Epithelial cell of esophagus (primary cell): ENCODE measurements at regions not wholly inside any gene's neighbourhood (a gene's known extent, or its start where the extent isn't known, plus 50 kb on each side); places are given as distances from the start of the nearest gene placed in this dataset.

Source experiments
- DNase-seq: peaks from one replicate; pipeline ENCODE4 v3.0.0; 2010; ENCODE audit warnings: low read depth
- H3K4me3 ChIP-seq: 2 replicates; pipeline ENCODE4 v1.5.1; 2011; ENCODE audit warnings: mild to moderate bottlenecking, low read length, control low read depth
- TF ChIP-seq, protein P1 (sequence below): IDR thresholded peaks from 2 replicates; pipeline ENCODE4 v1.5.1; 2011; ENCODE audit warnings: low read depth, mild to moderate bottlenecking, low read length, control low read depth, inconsistent platforms; ENCODE audit not compliant: insufficient read depth; ENCODE audit errors: missing control alignments

DNA sequence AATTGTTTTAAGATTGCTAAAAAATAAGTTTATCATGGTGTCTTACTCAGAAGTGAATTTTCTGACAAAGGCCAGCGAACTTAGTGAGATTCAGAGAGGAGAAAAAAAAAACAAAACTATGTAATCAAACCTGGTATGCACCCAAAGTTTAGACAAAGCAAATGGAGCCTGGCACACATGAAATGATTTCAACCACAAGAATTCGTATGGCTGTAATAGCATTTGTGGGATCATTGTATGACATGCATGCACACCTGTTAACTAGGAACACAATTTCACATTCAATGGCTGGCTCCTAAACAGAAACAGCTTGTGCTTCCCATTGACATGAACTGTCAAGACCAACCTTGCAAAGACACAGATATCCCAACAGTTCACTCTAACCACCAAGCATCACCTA lies 94.6 kb downstream of the ZIC4 start:
- no peak for DNase-seq
- TF ChIP-seq, protein P1, sequence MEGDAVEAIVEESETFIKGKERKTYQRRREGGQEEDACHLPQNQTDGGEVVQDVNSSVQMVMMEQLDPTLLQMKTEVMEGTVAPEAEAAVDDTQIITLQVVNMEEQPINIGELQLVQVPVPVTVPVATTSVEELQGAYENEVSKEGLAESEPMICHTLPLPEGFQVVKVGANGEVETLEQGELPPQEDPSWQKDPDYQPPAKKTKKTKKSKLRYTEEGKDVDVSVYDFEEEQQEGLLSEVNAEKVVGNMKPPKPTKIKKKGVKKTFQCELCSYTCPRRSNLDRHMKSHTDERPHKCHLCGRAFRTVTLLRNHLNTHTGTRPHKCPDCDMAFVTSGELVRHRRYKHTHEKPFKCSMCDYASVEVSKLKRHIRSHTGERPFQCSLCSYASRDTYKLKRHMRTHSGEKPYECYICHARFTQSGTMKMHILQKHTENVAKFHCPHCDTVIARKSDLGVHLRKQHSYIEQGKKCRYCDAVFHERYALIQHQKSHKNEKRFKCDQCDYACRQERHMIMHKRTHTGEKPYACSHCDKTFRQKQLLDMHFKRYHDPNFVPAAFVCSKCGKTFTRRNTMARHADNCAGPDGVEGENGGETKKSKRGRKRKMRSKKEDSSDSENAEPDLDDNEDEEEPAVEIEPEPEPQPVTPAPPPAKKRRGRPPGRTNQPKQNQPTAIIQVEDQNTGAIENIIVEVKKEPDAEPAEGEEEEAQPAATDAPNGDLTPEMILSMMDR, result no peak
- no peak overlapping the region for H3K4me3 ChIP-seq

DNA sequence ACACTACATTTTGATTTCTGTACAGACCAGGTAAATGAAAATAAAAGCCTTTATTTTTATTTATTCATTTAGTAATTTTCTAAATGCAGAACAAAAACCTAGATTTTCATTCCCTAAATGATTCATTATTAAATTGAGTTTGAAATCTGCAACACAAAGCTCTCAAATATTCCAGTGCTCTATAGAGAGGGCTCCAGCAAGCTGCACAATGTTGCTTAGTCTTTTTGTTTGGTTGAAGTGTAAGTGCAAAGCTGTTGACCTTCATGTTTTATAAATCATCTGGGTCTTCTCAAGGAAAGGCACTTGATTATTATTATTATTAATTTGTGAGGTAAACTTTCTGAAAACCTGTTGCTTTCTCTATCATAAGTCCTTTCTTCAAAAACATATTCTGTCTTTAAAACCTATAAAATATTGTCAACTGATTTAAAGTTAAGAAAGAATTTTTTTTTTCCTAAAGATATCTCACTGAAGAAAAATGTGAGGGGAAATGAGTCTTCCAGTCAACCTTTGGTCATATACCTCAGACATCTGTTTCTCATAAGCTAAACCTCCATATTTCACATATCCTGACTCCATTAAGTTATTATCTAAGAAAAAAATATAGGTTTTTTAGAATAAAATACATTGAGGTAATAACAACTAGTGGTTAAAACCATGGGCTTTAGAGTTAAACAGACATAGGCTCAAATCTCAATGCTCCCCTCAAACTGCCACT lies 100.7 kb downstream of the ZIC4 start:
- no peak for DNase-seq
- H3K4me3 ChIP-seq, result no peak overlapping the region
- TF ChIP-seq, protein P1, result no peak

DNA sequence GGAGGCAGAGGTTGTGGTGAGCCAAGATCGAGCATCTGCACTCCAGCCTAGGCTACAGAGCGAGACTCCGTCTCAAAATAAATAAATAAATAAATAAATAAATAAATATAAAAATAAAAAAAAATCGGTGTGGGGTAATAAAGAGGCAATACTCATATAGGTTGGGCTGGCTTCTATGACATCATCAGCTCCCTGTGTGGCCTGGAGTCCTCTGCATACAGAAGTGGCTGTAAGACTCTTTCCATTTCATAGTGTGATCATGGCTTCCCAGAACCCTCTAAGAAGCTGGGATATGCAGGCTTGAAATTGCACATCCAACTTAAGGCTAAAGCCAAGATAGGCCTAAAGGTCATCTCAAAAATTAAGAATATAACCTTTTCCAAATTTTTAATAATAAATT lies 101.6 kb downstream of the ZIC4 start:
- TF ChIP-seq, protein P1, result no peak
- no peak overlapping the region for H3K4me3 ChIP-seq
- no peak for DNase-seq

DNA sequence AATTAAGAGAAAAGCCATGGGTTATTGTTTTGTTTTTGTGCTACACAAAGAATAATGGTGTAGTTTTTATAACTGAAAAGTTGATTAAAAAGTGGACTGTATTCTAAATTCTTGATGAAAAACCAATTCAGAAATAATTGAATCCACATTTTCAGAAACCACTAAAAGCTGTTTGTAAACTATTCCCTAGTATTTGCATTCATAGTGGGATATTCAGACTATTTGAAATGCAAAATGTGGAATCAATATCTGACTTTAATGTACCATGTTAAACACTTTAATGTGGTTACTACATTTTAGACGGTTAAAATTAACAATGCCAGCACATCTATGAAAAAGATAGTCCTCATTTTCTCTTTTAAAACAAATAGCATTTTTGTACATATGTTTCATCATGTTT lies 104.6 kb downstream of the ZIC4 start:
- TF ChIP-seq, protein P1, result no peak
- no peak for DNase-seq
- no peak overlapping the region for H3K4me3 ChIP-seq

DNA sequence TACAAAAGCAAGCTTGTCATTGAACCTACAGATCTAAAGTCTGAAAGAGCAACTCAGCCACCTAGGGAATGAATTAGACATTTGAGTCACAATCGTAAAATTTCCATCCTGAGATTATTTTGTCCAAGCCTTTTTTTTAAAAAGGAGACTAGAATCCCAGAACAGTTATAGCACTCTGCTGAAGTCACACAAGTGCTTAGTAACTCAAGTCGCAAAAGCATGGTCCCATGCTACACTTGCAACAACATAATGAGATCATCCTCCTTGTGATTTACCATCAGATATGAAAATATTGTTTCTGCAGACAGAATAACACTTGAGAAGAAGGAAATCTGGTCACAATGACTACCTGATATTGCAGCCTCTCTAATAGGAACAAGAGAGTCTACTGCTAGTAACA lies 106.7 kb downstream of the ZIC4 start:
- DNase-seq, result no peak
- H3K4me3 ChIP-seq, result no peak overlapping the region
- TF ChIP-seq, protein P1, result no peak

DNA sequence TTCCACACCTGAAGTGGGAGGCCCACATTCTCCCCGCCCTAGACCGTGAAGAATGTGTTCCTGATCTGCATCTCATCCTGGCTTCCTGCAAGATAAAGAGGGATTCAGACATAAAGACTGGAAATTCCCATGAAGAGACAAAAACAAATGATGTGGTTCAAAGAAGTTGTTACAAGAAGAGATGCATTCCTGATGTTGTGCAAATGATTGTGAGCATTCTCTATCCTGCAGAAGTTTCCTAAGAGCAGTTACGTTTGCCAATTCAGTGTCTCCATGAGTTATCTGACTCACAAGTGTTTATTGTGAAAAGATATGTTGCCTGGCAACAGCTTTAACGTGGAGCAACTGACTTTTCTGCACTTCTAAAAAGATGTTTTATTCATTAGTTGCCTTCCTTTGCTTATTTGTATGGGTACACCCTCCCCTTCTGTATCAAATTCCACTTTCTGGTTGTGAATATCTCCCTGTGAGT lies 107.8 kb downstream of the ZIC4 start:
- H3K4me3 ChIP-seq, result no peak overlapping the region
- DNase-seq, result peak; percentile 80
- TF ChIP-seq, protein P1, result no peak
